ENCODE measurements at regions not wholly inside any gene's neighbourhood (a gene's known extent, or its start where the extent isn't known, plus 50 kb on each side); places are given as distances from the start of the nearest gene placed in this dataset.

DNA sequence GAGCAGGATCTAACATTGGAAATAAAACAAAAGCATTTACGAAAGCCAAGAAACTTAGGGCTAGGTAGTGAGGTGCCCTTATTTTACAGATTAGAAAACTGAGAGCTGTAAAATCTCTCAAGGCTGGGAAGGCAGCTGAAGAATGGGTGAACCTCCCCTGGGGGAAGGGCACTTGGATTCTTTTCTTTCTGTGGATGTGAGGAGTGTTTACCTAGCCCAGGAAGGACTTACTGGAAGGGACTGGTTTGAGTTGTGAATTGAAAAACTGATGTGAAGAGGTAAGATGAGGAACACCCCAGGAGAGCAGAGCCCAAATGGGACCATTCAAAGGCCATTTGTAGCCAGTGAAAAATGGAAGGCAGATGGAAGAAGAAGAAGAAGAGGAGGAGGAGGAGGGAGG, 74.7 kb upstream of the NGF start:
- TF ChIP-seq EZH2 (IDR thresholded peaks at IDR 0.05; ENCODE audit: borderline replicate concordance, low read length), result no peak
- TF ChIP-seq, protein P1, sequence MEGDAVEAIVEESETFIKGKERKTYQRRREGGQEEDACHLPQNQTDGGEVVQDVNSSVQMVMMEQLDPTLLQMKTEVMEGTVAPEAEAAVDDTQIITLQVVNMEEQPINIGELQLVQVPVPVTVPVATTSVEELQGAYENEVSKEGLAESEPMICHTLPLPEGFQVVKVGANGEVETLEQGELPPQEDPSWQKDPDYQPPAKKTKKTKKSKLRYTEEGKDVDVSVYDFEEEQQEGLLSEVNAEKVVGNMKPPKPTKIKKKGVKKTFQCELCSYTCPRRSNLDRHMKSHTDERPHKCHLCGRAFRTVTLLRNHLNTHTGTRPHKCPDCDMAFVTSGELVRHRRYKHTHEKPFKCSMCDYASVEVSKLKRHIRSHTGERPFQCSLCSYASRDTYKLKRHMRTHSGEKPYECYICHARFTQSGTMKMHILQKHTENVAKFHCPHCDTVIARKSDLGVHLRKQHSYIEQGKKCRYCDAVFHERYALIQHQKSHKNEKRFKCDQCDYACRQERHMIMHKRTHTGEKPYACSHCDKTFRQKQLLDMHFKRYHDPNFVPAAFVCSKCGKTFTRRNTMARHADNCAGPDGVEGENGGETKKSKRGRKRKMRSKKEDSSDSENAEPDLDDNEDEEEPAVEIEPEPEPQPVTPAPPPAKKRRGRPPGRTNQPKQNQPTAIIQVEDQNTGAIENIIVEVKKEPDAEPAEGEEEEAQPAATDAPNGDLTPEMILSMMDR (IDR thresholded peaks at IDR 0.05; ENCODE audit: low read length), result no peak
- Histone ChIP-seq H3K27me3 (ENCODE audit: insufficient read depth, low read length) (no peaks in the 10 kb centered on the region), H3K9ac (ENCODE audit: low read length) (no peak overlapping the region), H3K79me2 (ENCODE audit: insufficient read depth, low read length) (no peaks in the 10 kb centered on the region), H3K9me2 (ENCODE audit: low read depth, low read length) (no peaks in the 10 kb centered on the region), H2AFZ (ENCODE audit: low read length) (no peak overlapping the region), H3K4me3 (ENCODE audit: low read depth, low read length, poor library complexity, severe bottlenecking) (no peak overlapping the region), H3F3A (ENCODE audit: insufficient read depth, low read length) (no peaks in the 10 kb centered on the region), H4K20me1 (ENCODE audit: insufficient read depth, low read length) (no peaks in the 10 kb centered on the region), H3K36me3 (ENCODE audit: insufficient read depth, low read length) (no peaks in the 10 kb centered on the region), H3K4me1 (ENCODE audit: insufficient read depth, low read length, severe bottlenecking) (no peaks in the 10 kb centered on the region), H3K4me2 (ENCODE audit: low read length) (no peak overlapping the region), H3K27ac (ENCODE audit: low read depth, low read length, poor library complexity, severe bottlenecking) (no peak overlapping the region), H3K9me3 (ENCODE audit: low read length) (no peaks in the 10 kb centered on the region)

DNA sequence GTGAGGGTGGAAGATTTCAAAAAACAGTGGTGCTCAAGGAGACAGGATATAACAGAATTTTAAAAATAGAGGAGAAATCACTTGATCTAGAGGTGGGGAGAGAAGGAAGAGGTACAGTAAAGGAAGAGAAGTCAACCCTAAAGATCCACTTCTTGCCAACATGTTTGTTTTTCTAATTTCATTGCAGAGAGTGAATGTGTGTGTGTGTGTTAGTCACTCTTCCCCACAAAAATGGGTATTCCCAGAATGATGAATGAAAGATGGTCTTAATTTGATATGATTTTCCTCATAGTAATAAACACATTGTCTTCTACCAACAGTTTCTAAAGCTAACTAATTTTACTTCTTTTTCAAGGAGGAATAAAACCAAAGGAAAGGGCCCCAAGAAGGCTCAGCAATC, 74.2 kb upstream of the NGF start:
- H4K20me1 ChIP-seq (ENCODE audit: insufficient read depth, low read length), result no peaks in the 10 kb centered on the region
- no peak overlapping the region for H3K27ac ChIP-seq (ENCODE audit: low read depth, low read length, poor library complexity, severe bottlenecking)
- H3K9me2 ChIP-seq (ENCODE audit: low read depth, low read length), result no peaks in the 10 kb centered on the region
- H3K79me2 ChIP-seq (ENCODE audit: insufficient read depth, low read length), result no peaks in the 10 kb centered on the region
- H3K4me1 ChIP-seq (ENCODE audit: insufficient read depth, low read length, severe bottlenecking), result no peaks in the 10 kb centered on the region
- H3K9ac ChIP-seq (ENCODE audit: low read length), result no peak overlapping the region
- H3K27me3 ChIP-seq (ENCODE audit: insufficient read depth, low read length), result no peaks in the 10 kb centered on the region
- no peaks in the 10 kb centered on the region for H3K36me3 ChIP-seq (ENCODE audit: insufficient read depth, low read length)
- no peak overlapping the region for H2AFZ ChIP-seq (ENCODE audit: low read length)
- H3K4me3 ChIP-seq (ENCODE audit: low read depth, low read length, poor library complexity, severe bottlenecking), result no peak overlapping the region
- no peak for TF ChIP-seq EZH2 (IDR thresholded peaks at IDR 0.05; ENCODE audit: borderline replicate concordance, low read length)
- TF ChIP-seq, protein P1 (IDR thresholded peaks at IDR 0.05; ENCODE audit: low read length), result no peak
- H3K4me2 ChIP-seq (ENCODE audit: low read length), result no peak overlapping the region
- H3F3A ChIP-seq (ENCODE audit: insufficient read depth, low read length), result no peaks in the 10 kb centered on the region
- H3K9me3 ChIP-seq (ENCODE audit: low read length), result no peaks in the 10 kb centered on the region

DNA sequence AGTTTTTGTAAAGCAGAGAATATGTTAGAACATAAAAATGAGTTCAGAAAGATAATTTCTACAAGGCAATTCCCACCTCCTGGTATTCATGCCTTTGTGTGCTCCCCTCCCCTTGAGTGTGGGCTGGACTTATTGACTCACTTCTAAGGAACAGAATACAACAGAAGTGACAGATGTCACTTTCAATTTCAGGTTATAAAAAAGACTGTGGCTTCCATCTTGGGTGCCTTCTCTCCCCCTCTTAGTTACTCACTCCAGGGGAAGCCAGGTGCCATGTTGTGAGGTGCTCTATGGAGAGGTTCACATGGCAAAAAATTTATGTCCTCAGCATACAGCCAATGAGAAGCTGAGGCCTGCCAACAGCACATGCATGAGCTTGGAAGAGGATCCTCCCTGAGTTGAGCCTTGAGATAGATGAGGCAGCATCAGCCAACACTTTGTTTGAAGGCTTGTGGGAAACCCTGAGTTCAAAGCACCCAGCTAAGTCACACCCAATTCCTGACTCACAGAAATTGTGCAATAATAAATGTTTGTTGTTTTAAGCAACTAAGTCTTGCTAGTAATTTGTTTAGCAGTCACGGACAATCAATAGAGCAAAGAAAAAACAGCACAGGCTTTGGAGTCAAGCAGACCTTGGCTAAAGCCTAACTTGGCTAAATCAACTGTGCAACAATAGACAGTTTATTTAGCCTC, 73.5 kb upstream of the NGF start:
- H2AFZ ChIP-seq (ENCODE audit: low read length), result no peak overlapping the region
- H3F3A ChIP-seq (ENCODE audit: insufficient read depth, low read length), result no peaks in the 10 kb centered on the region
- H3K27me3 ChIP-seq (ENCODE audit: insufficient read depth, low read length), result no peaks in the 10 kb centered on the region
- H3K36me3 ChIP-seq (ENCODE audit: insufficient read depth, low read length), result no peaks in the 10 kb centered on the region
- no peak overlapping the region for H3K4me2 ChIP-seq (ENCODE audit: low read length)
- no peaks in the 10 kb centered on the region for H3K9me2 ChIP-seq (ENCODE audit: low read depth, low read length)
- no peak overlapping the region for H3K9ac ChIP-seq (ENCODE audit: low read length)
- H3K9me3 ChIP-seq (ENCODE audit: low read length), result no peaks in the 10 kb centered on the region
- H3K4me3 ChIP-seq (ENCODE audit: low read depth, low read length, poor library complexity, severe bottlenecking), result no peak overlapping the region
- H3K79me2 ChIP-seq (ENCODE audit: insufficient read depth, low read length), result no peaks in the 10 kb centered on the region
- TF ChIP-seq EZH2 (IDR thresholded peaks at IDR 0.05; ENCODE audit: borderline replicate concordance, low read length), result no peak
- TF ChIP-seq, protein P1 (IDR thresholded peaks at IDR 0.05; ENCODE audit: low read length), result no peak
- H3K27ac ChIP-seq (ENCODE audit: low read depth, low read length, poor library complexity, severe bottlenecking), result no peak overlapping the region
- H4K20me1 ChIP-seq (ENCODE audit: insufficient read depth, low read length), result no peaks in the 10 kb centered on the region
- H3K4me1 ChIP-seq (ENCODE audit: insufficient read depth, low read length, severe bottlenecking), result no peaks in the 10 kb centered on the region

All from OCI-LY1 (cell line).